H1 (cell line): ENCODE measurements at regions not wholly inside any gene's neighbourhood (a gene's known extent, or its start where the extent isn't known, plus 50 kb on each side); places are given as distances from the start of the nearest gene placed in this dataset.

Experiments used
- BCL11A ChIP-seq, 2 experiments: IDR thresholded peaks; one replicate each; pipeline ENCODE4 v1.6.1; 2011; ENCODE audit warnings: low read depth in 2 of 2, low read length in 2 of 2, mild to moderate bottlenecking in 2 of 2
- EGR1 ChIP-seq: IDR thresholded peaks from 2 replicates; pipeline ENCODE4 v1.6.1; 2011; ENCODE audit warnings: low read depth, low read length, borderline replicate concordance
- FOSL1 ChIP-seq: IDR thresholded peaks from 2 replicates; pipeline ENCODE4 v1.6.1; 2011; ENCODE audit warnings: mild to moderate bottlenecking, low read depth, low read length, moderate library complexity; ENCODE audit not compliant: insufficient read depth
- JUND ChIP-seq: IDR thresholded peaks from 2 replicates; pipeline ENCODE4 v1.6.1; 2011; ENCODE audit warnings: mild to moderate bottlenecking, improper control_type of control experiment, low read length
- PHF8 ChIP-seq: fragments of 200-600 bp; sonication (generic); conservative IDR thresholded peaks from 2 replicates; pipeline ENCODE4 v1.7.1; 2012; ENCODE audit warnings: low read depth, mild to moderate bottlenecking, inconsistent platforms, low read length, moderate library complexity
- POU5F1 ChIP-seq: IDR thresholded peaks from 2 replicates; pipeline ENCODE4 v1.6.1; 2011; ENCODE audit warnings: low read depth, mild to moderate bottlenecking, low read length, moderate library complexity
- RFX5 ChIP-seq: IDR thresholded peaks from 2 replicates; pipeline ENCODE4 v1.6.1; 2011; ENCODE audit warnings: low read depth, low read length, improper control_type of control experiment, borderline replicate concordance
- SIX5 ChIP-seq: IDR thresholded peaks from 2 replicates; pipeline ENCODE4 v1.6.1; 2011; ENCODE audit warnings: mild to moderate bottlenecking, low read depth, low read length
- TF ChIP-seq, protein P1 (sequence below): fragments of 300-600 bp; sonication (generic); IDR thresholded peaks from 2 replicates; pipeline ENCODE4 v1.7.1; 2012; ENCODE audit warnings: low read length, moderate library complexity, mild to moderate bottlenecking, inconsistent platforms; ENCODE audit not compliant: insufficient replicate concordance
- TF ChIP-seq, protein P2 (sequence below): IDR thresholded peaks from 2 replicates; pipeline ENCODE4 v1.6.1; 2011; ENCODE audit warnings: low read length, improper control_type of control experiment

DNA sequence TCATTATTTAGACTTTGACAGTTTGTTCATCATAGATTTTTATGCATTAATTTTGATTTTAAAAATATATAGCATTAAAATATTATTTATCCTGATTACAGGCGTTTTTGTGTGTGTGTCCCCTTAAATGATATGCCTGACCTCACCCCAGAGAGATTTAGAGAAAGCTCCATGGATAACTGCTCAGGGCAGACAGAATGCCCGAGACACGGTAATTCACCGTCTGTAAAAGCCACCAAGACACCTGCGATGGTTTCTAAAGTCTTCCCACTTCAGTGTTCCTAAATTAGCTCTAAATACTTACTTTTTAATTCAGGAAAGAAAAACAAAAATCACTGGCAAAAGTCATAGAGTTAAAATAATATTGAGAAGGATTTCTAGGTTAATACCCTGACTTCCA lies 350.6 kb upstream of the RUNX1 start (continued):
- TF ChIP-seq FOSL1: no peak
- TF ChIP-seq, protein P1, sequence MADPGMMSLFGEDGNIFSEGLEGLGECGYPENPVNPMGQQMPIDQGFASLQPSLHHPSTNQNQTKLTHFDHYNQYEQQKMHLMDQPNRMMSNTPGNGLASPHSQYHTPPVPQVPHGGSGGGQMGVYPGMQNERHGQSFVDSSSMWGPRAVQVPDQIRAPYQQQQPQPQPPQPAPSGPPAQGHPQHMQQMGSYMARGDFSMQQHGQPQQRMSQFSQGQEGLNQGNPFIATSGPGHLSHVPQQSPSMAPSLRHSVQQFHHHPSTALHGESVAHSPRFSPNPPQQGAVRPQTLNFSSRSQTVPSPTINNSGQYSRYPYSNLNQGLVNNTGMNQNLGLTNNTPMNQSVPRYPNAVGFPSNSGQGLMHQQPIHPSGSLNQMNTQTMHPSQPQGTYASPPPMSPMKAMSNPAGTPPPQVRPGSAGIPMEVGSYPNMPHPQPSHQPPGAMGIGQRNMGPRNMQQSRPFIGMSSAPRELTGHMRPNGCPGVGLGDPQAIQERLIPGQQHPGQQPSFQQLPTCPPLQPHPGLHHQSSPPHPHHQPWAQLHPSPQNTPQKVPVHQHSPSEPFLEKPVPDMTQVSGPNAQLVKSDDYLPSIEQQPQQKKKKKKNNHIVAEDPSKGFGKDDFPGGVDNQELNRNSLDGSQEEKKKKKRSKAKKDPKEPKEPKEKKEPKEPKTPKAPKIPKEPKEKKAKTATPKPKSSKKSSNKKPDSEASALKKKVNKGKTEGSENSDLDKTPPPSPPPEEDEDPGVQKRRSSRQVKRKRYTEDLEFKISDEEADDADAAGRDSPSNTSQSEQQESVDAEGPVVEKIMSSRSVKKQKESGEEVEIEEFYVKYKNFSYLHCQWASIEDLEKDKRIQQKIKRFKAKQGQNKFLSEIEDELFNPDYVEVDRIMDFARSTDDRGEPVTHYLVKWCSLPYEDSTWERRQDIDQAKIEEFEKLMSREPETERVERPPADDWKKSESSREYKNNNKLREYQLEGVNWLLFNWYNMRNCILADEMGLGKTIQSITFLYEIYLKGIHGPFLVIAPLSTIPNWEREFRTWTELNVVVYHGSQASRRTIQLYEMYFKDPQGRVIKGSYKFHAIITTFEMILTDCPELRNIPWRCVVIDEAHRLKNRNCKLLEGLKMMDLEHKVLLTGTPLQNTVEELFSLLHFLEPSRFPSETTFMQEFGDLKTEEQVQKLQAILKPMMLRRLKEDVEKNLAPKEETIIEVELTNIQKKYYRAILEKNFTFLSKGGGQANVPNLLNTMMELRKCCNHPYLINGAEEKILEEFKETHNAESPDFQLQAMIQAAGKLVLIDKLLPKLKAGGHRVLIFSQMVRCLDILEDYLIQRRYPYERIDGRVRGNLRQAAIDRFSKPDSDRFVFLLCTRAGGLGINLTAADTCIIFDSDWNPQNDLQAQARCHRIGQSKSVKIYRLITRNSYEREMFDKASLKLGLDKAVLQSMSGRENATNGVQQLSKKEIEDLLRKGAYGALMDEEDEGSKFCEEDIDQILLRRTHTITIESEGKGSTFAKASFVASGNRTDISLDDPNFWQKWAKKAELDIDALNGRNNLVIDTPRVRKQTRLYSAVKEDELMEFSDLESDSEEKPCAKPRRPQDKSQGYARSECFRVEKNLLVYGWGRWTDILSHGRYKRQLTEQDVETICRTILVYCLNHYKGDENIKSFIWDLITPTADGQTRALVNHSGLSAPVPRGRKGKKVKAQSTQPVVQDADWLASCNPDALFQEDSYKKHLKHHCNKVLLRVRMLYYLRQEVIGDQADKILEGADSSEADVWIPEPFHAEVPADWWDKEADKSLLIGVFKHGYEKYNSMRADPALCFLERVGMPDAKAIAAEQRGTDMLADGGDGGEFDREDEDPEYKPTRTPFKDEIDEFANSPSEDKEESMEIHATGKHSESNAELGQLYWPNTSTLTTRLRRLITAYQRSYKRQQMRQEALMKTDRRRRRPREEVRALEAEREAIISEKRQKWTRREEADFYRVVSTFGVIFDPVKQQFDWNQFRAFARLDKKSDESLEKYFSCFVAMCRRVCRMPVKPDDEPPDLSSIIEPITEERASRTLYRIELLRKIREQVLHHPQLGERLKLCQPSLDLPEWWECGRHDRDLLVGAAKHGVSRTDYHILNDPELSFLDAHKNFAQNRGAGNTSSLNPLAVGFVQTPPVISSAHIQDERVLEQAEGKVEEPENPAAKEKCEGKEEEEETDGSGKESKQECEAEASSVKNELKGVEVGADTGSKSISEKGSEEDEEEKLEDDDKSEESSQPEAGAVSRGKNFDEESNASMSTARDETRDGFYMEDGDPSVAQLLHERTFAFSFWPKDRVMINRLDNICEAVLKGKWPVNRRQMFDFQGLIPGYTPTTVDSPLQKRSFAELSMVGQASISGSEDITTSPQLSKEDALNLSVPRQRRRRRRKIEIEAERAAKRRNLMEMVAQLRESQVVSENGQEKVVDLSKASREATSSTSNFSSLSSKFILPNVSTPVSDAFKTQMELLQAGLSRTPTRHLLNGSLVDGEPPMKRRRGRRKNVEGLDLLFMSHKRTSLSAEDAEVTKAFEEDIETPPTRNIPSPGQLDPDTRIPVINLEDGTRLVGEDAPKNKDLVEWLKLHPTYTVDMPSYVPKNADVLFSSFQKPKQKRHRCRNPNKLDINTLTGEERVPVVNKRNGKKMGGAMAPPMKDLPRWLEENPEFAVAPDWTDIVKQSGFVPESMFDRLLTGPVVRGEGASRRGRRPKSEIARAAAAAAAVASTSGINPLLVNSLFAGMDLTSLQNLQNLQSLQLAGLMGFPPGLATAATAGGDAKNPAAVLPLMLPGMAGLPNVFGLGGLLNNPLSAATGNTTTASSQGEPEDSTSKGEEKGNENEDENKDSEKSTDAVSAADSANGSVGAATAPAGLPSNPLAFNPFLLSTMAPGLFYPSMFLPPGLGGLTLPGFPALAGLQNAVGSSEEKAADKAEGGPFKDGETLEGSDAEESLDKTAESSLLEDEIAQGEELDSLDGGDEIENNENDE: no peak
- no peak for TF ChIP-seq POU5F1
- no peak for TF ChIP-seq SIX5
- TF ChIP-seq PHF8: no peak
- TF ChIP-seq EGR1: no peak
- TF ChIP-seq BCL11A (IDR thresholded peaks at IDR 0.05; ENCODE audit: low read depth in 2 of 2, low read length in 2 of 2): no peak
- no peak for TF ChIP-seq JUND
- TF ChIP-seq, protein P2, sequence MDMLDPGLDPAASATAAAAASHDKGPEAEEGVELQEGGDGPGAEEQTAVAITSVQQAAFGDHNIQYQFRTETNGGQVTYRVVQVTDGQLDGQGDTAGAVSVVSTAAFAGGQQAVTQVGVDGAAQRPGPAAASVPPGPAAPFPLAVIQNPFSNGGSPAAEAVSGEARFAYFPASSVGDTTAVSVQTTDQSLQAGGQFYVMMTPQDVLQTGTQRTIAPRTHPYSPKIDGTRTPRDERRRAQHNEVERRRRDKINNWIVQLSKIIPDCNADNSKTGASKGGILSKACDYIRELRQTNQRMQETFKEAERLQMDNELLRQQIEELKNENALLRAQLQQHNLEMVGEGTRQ: no peak
- TF ChIP-seq RFX5: no peak
- TF ChIP-seq, all 59 proteins: peak for 0
